ENCODE measurements at regions not wholly inside any gene's neighbourhood (a gene's known extent, or its start where the extent isn't known, plus 50 kb on each side); places are given as distances from the start of the nearest gene placed in this dataset.

GRCh38 chr14:22513066-22513812 lies 75.8 kb downstream of the DAD1 start:
- no peaks in the 10 kb centered on the region for H4K20me1 ChIP-seq (ENCODE audit: control insufficient read depth, insufficient read depth, low read depth, low read length)
- peak overlapping the region; percentile 90 for H3K4me2 ChIP-seq (ENCODE audit: low read length)
- peaks cover 75% of the 10 kb centered on the region for H3K79me2 ChIP-seq (ENCODE audit: control insufficient read depth, low read length)
- peaks cover 33% of the 10 kb centered on the region for H3K36me3 ChIP-seq (ENCODE audit: control insufficient read depth, low read length)
- no peaks in the 10 kb centered on the region for H3K9me3 ChIP-seq (ENCODE audit: control insufficient read depth, insufficient read depth, low read length)
- peaks cover 62% of the 10 kb centered on the region for H3F3A ChIP-seq (ENCODE audit: control insufficient read depth, insufficient read depth)
- H3K4me3 ChIP-seq (ENCODE audit: low read length) = peak overlapping the region; percentile 74
- no peak for TF ChIP-seq CTCF (IDR thresholded peaks at IDR 0.05; ENCODE audit: low read depth, low read length, poor library complexity, severe bottlenecking)
- no peak for TF ChIP-seq EZH2phosphoT487 (IDR thresholded peaks at IDR 0.05; ENCODE audit: borderline replicate concordance, low read length)
- H3K27ac ChIP-seq (ENCODE audit: low read depth, low read length) = peak overlapping the region; percentile 98
- H3K4me1 ChIP-seq (ENCODE audit: control insufficient read depth, low read length) = peaks cover 99% of the 10 kb centered on the region
- H3K27me3 ChIP-seq (ENCODE audit: control insufficient read depth, low read length) = no peaks in the 10 kb centered on the region
- H3K9me2 ChIP-seq (replicated peaks; ENCODE audit: control insufficient read depth, low read length) = no peaks in the 10 kb centered on the region

- H3K27ac ChIP-seq (ENCODE audit: low read depth, low read length) = peak overlapping the region; percentile 98
- no peaks in the 10 kb centered on the region for H3K27me3 ChIP-seq (ENCODE audit: control insufficient read depth, low read length)
- peak overlapping the region; percentile 74 for H3K4me3 ChIP-seq (ENCODE audit: low read length)
- H3K79me2 ChIP-seq (ENCODE audit: control insufficient read depth, low read length) = peaks cover 82% of the 10 kb centered on the region
- H3K4me1 ChIP-seq (ENCODE audit: control insufficient read depth, low read length) = peaks cover 99% of the 10 kb centered on the region
- TF ChIP-seq CTCF (IDR thresholded peaks at IDR 0.05; ENCODE audit: low read depth, low read length, poor library complexity, severe bottlenecking) (no peak), EZH2phosphoT487 (IDR thresholded peaks at IDR 0.05; ENCODE audit: borderline replicate concordance, low read length) (no peak)
- H3K9me2 ChIP-seq (replicated peaks; ENCODE audit: control insufficient read depth, low read length) = no peaks in the 10 kb centered on the region
- peak overlapping the region; percentile 90 for H3K4me2 ChIP-seq (ENCODE audit: low read length)
- no peaks in the 10 kb centered on the region for H3K9me3 ChIP-seq (ENCODE audit: control insufficient read depth, insufficient read depth, low read length)
- H4K20me1 ChIP-seq (ENCODE audit: control insufficient read depth, insufficient read depth, low read depth, low read length) = no peaks in the 10 kb centered on the region
- peaks cover 33% of the 10 kb centered on the region for H3K36me3 ChIP-seq (ENCODE audit: control insufficient read depth, low read length)
- peaks cover 64% of the 10 kb centered on the region for H3F3A ChIP-seq (ENCODE audit: control insufficient read depth, insufficient read depth)
These were observed 76.8 kb downstream of the DAD1 start for GRCh38 chr14:22512106-22512814.

GRCh38 chr14:22510527-22511110 lies 78.4 kb downstream of the DAD1 start:
- H4K20me1 ChIP-seq (ENCODE audit: control insufficient read depth, insufficient read depth, low read depth, low read length) = no peaks in the 10 kb centered on the region
- H3K9me2 ChIP-seq (replicated peaks; ENCODE audit: control insufficient read depth, low read length) = no peaks in the 10 kb centered on the region
- H3K79me2 ChIP-seq (ENCODE audit: control insufficient read depth, low read length) = peaks cover 92% of the 10 kb centered on the region
- H3K9me3 ChIP-seq (ENCODE audit: control insufficient read depth, insufficient read depth, low read length) = no peaks in the 10 kb centered on the region
- H3K27ac ChIP-seq (ENCODE audit: low read depth, low read length) = peak overlapping the region; percentile 98
- H3K27me3 ChIP-seq (ENCODE audit: control insufficient read depth, low read length) = no peaks in the 10 kb centered on the region
- H3K4me2 ChIP-seq (ENCODE audit: low read length) = peak overlapping the region; percentile 90
- peak overlapping the region; percentile 74 for H3K4me3 ChIP-seq (ENCODE audit: low read length)
- H3K4me1 ChIP-seq (ENCODE audit: control insufficient read depth, low read length) = peaks cover 99% of the 10 kb centered on the region
- TF ChIP-seq EZH2phosphoT487 (IDR thresholded peaks at IDR 0.05; ENCODE audit: borderline replicate concordance, low read length) (no peak), CTCF (IDR thresholded peaks at IDR 0.05; ENCODE audit: low read depth, low read length, poor library complexity, severe bottlenecking) (no peak)
- H3K36me3 ChIP-seq (ENCODE audit: control insufficient read depth, low read length) = peaks cover 36% of the 10 kb centered on the region
- H3F3A ChIP-seq (ENCODE audit: control insufficient read depth, insufficient read depth) = peaks cover 64% of the 10 kb centered on the region

Data from DOHH2 (cell line).